GM12892 (cell line): ENCODE measurements at regions not wholly inside any gene's neighbourhood (a gene's known extent, or its start where the extent isn't known, plus 50 kb on each side); places are given as distances from the start of the nearest gene placed in this dataset.
"Not testable (repeated sequence)": the region's sequence is repeated elsewhere in the genome, so short reads cannot be mapped to it uniquely, and the experiment has no call there.

ENCODE experiments used
- DNase-seq: peaks from one replicate; pipeline ENCODE4 v3.0.0; 2011; ENCODE audit not compliant: insufficient read length
- FAIRE-seq: peaks from 2 replicates; lab custom pipeline; 2011; peaks lifted over from hg19 to GRCh38; lab: Jason Lieb, UNC
- POLR2A ChIP-seq: IDR thresholded peaks from 2 replicates; pipeline ENCODE4 v1.6.1; 2011; ENCODE audit warnings: low read depth, low read length, control low read depth
- POLR2AphosphoS5 ChIP-seq: IDR thresholded peaks from 2 replicates; pipeline ENCODE4 v1.6.1; 2011; ENCODE audit warnings: low read depth, low read length, control low read depth
- TAF1 ChIP-seq: IDR thresholded peaks from 2 replicates; pipeline ENCODE4 v1.6.1; 2011; ENCODE audit warnings: low read depth, mild to moderate bottlenecking, control low read depth, low read length, borderline replicate concordance

DNA sequence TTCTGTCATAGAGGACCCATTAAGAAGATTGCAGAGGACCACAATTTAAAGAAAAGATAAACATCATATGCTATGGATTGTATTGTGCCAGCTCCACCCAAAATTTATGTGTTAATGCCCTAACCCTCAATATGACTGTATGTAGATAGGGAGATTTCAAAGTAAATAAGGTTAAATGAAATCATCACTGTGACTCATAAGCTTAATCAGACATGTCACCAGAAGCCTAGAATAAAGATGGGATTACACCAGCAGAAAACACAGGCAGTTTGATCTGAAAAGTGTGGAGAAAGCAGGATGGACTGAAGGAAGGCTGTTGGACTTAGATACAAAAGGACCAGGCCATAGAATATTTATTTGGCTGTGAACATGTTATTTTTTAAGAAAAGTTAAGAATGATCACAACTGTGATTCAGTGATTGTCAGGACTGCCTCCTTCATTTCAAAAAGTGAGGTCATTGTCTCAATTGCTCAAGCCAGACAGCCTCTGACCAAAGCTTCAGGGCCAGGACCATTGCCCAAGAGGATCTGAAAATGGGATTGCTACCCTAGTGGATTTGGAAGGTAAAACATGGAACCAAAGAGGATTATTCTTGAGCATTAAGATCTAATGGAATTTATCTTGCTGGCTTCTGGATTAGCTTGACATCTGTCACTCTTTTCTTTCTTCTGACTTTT, 270.8 kb upstream of the POM121L12 start:
- no peak for TF ChIP-seq POLR2AphosphoS5
- TF ChIP-seq POLR2A, result no peak
- TF ChIP-seq TAF1, result no peak
- DNase-seq (no peak), FAIRE-seq (no peak)

DNA sequence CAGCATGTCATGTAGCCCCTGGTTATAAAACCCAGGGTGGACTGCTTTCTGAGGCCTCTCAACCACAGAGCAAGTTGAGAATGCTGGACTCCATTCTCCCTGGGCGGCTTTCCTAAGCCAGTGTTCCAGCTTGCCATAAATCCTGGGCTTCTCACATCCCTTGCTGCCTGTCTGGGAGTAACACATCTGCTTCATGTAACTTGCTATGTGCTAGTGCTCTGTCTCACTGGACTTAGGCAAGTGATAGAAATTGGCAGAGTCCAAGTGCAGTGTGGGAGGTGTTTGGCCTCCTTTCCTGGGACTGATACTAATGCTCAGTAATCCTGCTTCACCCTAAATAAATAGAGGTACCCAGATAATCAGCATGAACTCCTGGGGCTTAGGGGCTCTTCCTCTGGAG, 277.1 kb upstream of the POM121L12 start:
- no peak for FAIRE-seq
- no peak for DNase-seq
- TF ChIP-seq TAF1 (no peak), POLR2AphosphoS5 (no peak), POLR2A (no peak)

DNA sequence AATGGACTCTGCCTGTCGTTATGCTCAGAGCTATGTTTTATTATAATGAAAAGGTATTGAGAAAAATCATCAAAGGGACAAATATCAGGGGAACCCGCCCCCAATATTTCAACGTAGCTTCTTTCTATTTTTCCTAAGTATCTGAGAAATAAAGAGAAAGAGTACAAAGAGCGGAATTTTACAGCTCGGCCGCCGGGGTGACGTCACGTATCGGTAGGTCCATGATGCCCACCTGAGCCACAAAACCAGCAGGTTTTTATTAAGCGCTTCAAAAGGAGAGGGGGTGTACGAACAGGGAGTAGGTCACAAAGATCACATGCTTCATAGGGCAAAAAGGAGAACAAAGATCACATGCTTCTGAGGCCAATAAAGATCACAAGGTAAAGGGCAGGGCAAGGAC, 281.6 kb upstream of the POM121L12 start:
- DNase-seq (no peak), FAIRE-seq (no peak)
- TF ChIP-seq POLR2A (no peak), TAF1 (no peak), POLR2AphosphoS5 (no peak)

DNA sequence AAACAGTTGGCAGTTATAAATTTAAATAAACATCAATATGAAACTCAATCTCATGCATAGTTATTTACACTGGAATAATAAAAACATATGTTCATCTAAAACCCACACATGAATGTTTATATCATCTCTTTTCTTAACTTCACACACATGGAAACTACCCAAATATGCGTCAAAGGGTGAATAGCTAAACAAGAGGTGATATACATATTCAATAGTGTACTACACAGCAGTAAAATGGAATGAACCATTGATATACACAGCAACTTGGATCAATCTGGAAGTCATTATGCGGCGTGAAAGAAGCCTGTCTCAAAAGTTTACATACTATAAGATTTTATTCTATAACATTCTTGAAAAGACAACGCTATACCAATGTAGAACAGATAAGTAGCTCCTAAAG, 282.5 kb upstream of the POM121L12 start:
- no peak for DNase-seq
- no peak for FAIRE-seq
- TF ChIP-seq POLR2AphosphoS5 (no peak), POLR2A (no peak), TAF1 (no peak)

- FAIRE-seq (no peak), DNase-seq (no peak)
- no peak for TF ChIP-seq POLR2AphosphoS5
- TF ChIP-seq POLR2A, result no peak
- TF ChIP-seq TAF1, result no peak
These were observed 285.6 kb upstream of the POM121L12 start for GRCh38 chr7:52749880-52750279.

DNA sequence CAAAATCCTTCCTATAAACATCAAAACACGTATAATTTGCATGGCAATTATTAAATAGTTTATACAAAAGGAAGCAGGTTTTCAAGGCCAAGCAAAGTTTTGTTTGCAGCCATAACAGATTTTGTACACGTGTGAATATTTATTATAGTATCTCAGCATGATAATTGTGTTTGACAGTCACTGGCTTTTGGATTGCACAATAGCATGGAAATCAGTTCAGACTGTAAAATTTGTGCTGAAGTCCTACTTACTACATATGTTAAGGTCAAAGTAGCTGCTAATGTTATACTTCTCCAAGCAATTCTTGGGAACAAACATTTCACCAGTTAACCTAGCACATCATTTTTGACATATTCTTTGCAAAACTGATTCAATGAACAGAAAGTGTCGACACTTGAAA, 287.6 kb upstream of the POM121L12 start:
- FAIRE-seq, result no peak
- TF ChIP-seq TAF1, result no peak
- no peak for TF ChIP-seq POLR2A
- TF ChIP-seq POLR2AphosphoS5, result no peak
- no peak for DNase-seq

GRCh38 chr7:52741670-52742290, 293.7 kb upstream of the POM121L12 start:
- FAIRE-seq (no peak), DNase-seq (no peak)
- TF ChIP-seq POLR2A (no peak), POLR2AphosphoS5 (no peak), TAF1 (no peak)

- no peak for FAIRE-seq
- TF ChIP-seq POLR2A (no peak), POLR2AphosphoS5 (no peak), TAF1 (no peak)
- DNase-seq, result no peak
These were observed 299.8 kb upstream of the POM121L12 start for GRCh38 chr7:52735656-52736055.

GRCh38 chr7:52728683-52729082, 306.8 kb upstream of the POM121L12 start:
- FAIRE-seq, result not testable (repeated sequence)

GRCh38 chr7:52727632-52728031, 307.8 kb upstream of the POM121L12 start:
- TF ChIP-seq POLR2A (no peak), TAF1 (no peak), POLR2AphosphoS5 (no peak)
- FAIRE-seq, result no peak
- no peak for DNase-seq

More at GRCh38 chr7:52728683-52729082, 306.8 kb upstream of the POM121L12 start:
- DNase-seq, result not testable (repeated sequence)

DNA sequence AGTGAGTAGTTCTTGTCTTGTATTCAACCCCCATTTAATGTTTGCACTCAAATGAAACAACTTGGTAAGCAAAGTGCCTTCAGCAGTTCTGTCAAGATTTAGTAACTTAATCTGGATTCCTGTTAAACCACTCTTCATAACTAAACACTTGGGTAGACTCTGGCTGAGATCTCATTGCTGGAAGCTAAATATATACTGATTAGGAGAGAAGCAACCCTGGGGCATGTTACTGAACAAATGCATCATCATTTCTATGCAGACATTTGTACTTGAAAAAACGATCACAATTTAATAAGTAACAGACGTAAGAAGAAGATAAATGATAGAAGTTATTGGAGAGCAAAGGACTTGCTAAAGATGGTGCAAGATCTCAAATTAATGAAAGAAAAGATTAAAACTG, 308.4 kb upstream of the POM121L12 start:
- DNase-seq (no peak), FAIRE-seq (no peak)
- TF ChIP-seq TAF1 (no peak), POLR2A (no peak), POLR2AphosphoS5 (no peak)

GRCh38 chr7:52726493-52726892, 308.9 kb upstream of the POM121L12 start:
- TF ChIP-seq POLR2A (no peak), TAF1 (no peak), POLR2AphosphoS5 (no peak)
- no peak for FAIRE-seq

More at GRCh38 chr7:52726493-52726892, 308.9 kb upstream of the POM121L12 start:
- DNase-seq, result no peak
